C4-2B (cell line): ENCODE measurements at regions not wholly inside any gene's neighbourhood (a gene's known extent, or its start where the extent isn't known, plus 50 kb on each side); places are given as distances from the start of the nearest gene placed in this dataset.

Experiments
- ZFX ChIP-seq: fragments of 450-650 bp; IDR thresholded peaks from 2 replicates; pipeline ENCODE4 v1.6.1; 2017
- TF ChIP-seq, protein P1 (sequence below): fragments of 450-650 bp; conservative IDR thresholded peaks from 2 replicates; pipeline ENCODE4 v1.5.1; 2017; ENCODE audit warnings: mild to moderate bottlenecking

DNA sequence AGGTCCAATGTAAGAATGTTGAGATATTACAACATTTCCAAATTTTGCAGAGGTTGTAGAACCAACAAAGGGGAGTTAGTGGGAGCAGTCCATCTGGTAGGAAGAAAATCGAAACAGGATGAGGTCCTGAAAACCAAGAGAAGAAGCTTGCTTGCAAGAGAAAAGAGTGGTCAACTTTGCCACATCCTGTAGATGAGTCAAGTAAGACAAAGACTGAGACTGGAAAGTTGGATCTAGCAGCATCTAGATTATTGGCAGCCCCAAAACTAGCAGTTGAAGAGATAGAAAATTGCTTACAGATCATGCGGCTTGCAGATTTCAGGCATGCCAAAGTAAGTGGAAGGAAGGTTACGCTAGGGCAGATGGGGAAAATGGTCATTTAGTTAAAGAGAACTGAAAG lies 378.9 kb downstream of the GRB14 start:
- TF ChIP-seq, protein P1, sequence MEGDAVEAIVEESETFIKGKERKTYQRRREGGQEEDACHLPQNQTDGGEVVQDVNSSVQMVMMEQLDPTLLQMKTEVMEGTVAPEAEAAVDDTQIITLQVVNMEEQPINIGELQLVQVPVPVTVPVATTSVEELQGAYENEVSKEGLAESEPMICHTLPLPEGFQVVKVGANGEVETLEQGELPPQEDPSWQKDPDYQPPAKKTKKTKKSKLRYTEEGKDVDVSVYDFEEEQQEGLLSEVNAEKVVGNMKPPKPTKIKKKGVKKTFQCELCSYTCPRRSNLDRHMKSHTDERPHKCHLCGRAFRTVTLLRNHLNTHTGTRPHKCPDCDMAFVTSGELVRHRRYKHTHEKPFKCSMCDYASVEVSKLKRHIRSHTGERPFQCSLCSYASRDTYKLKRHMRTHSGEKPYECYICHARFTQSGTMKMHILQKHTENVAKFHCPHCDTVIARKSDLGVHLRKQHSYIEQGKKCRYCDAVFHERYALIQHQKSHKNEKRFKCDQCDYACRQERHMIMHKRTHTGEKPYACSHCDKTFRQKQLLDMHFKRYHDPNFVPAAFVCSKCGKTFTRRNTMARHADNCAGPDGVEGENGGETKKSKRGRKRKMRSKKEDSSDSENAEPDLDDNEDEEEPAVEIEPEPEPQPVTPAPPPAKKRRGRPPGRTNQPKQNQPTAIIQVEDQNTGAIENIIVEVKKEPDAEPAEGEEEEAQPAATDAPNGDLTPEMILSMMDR: no peak
- TF ChIP-seq ZFX: no peak
